H9 (cell line): ENCODE measurements at regions not wholly inside any gene's neighbourhood (a gene's known extent, or its start where the extent isn't known, plus 50 kb on each side); places are given as distances from the start of the nearest gene placed in this dataset.

ENCODE experiments used
- DNase-seq: peaks from one replicate; pipeline ENCODE4 v3.0.0-alpha.2; 2017
- H2AFZ ChIP-seq: one replicate; pipeline ENCODE4 v1.6.1; 2013; ENCODE audit warnings: mild to moderate bottlenecking, low read length, control low read depth, moderate library complexity
- H2AK5ac ChIP-seq: 2 replicates; pipeline ENCODE4 v1.6.1; 2013; ENCODE audit warnings: low read length, control low read depth, mixed read lengths; ENCODE audit not compliant: insufficient read length
- H2BK120ac ChIP-seq: one replicate; pipeline ENCODE4 v1.6.1; 2013; ENCODE audit warnings: low read depth, mild to moderate bottlenecking, low read length, control low read depth, inconsistent platforms; ENCODE audit not compliant: poor library complexity, severe bottlenecking
- H2BK12ac ChIP-seq: 2 replicates; pipeline ENCODE4 v1.6.1; 2013; ENCODE audit warnings: low read length, control low read depth, mixed read lengths, low read depth; ENCODE audit not compliant: insufficient read length
- H2BK15ac ChIP-seq: 2 replicates; pipeline ENCODE4 v1.6.1; 2013; ENCODE audit warnings: low read depth, low read length, control low read depth
- H2BK20ac ChIP-seq: one replicate; pipeline ENCODE4 v1.6.1; 2013; ENCODE audit warnings: low read depth, mild to moderate bottlenecking, low read length, control low read depth, inconsistent platforms; ENCODE audit not compliant: poor library complexity, severe bottlenecking
- H2BK5ac ChIP-seq: 2 replicates; pipeline ENCODE4 v1.6.1; 2013; ENCODE audit warnings: low read length, control low read depth, mixed read lengths; ENCODE audit not compliant: insufficient read length
- H3K14ac ChIP-seq: 2 replicates; pipeline ENCODE4 v1.6.1; 2013; ENCODE audit warnings: low read length, control low read depth; ENCODE audit not compliant: insufficient read depth
- H3K18ac ChIP-seq: 2 replicates; pipeline ENCODE4 v1.6.1; 2013; ENCODE audit warnings: low read depth, mild to moderate bottlenecking, mixed read lengths, low read length, control low read depth; ENCODE audit not compliant: insufficient read length
- H3K23ac ChIP-seq: 2 replicates; pipeline ENCODE4 v1.6.1; 2013; ENCODE audit warnings: low read length, control low read depth, mixed read lengths, low read depth; ENCODE audit not compliant: insufficient read length
- H3K23me2 ChIP-seq: 2 replicates; pipeline ENCODE4 v1.6.1; 2013; ENCODE audit warnings: low read depth, mild to moderate bottlenecking, mixed read lengths, low read length, control low read depth; ENCODE audit not compliant: insufficient read length, poor library complexity, severe bottlenecking
- H3K27ac ChIP-seq: 2 replicates; pipeline ENCODE4 v1.5.1; 2013; ENCODE audit warnings: low read length, control low read depth, mixed read lengths, low read depth; ENCODE audit not compliant: insufficient read length
- H3K27me3 ChIP-seq: 2 replicates; pipeline ENCODE4 v1.6.1; 2013; ENCODE audit warnings: low read length, control low read depth, inconsistent platforms; ENCODE audit not compliant: insufficient read depth
- H3K4ac ChIP-seq: 2 replicates; pipeline ENCODE4 v1.6.1; 2013; ENCODE audit warnings: low read depth, mild to moderate bottlenecking, control low read depth, inconsistent platforms, low read length, moderate library complexity
- H3K4me1 ChIP-seq: 2 replicates; pipeline ENCODE4 v1.6.1; 2013; ENCODE audit warnings: low read length, control low read depth, inconsistent platforms; ENCODE audit not compliant: insufficient read depth
- H3K4me2 ChIP-seq: 2 replicates; pipeline ENCODE4 v1.6.1; 2013; ENCODE audit warnings: low read length, control low read depth, mixed read lengths; ENCODE audit not compliant: insufficient read length, insufficient read depth
- H3K56ac ChIP-seq: 2 replicates; pipeline ENCODE4 v1.6.1; 2013; ENCODE audit warnings: low read depth, mild to moderate bottlenecking, mixed read lengths, low read length, control low read depth; ENCODE audit not compliant: insufficient read length
- H3K79me1 ChIP-seq: 2 replicates; pipeline ENCODE4 v1.6.1; 2013; ENCODE audit warnings: low read depth, mild to moderate bottlenecking, moderate library complexity, low read length, control low read depth, inconsistent platforms; ENCODE audit not compliant: insufficient read depth, poor library complexity, severe bottlenecking
- H3K79me2 ChIP-seq: 2 replicates; pipeline ENCODE4 v1.6.1; 2013; ENCODE audit warnings: low read length, control low read depth, inconsistent platforms; ENCODE audit not compliant: insufficient read depth
- H3K9ac ChIP-seq: 2 replicates; pipeline ENCODE4 v1.6.1; 2013; ENCODE audit warnings: low read length, control low read depth, mixed read lengths; ENCODE audit not compliant: insufficient read length; ENCODE audit errors: extremely low read depth
- H3K9me3 ChIP-seq: one replicate; pipeline ENCODE4 v1.6.1; 2013; ENCODE audit warnings: low read depth, low read length, inconsistent platforms; ENCODE audit not compliant: control insufficient read depth
- H3T11ph ChIP-seq: one replicate; pipeline ENCODE4 v1.6.1; 2013; ENCODE audit warnings: mild to moderate bottlenecking, low read length, control low read depth, inconsistent platforms
- H4K20me1 ChIP-seq: one replicate; pipeline ENCODE4 v1.6.1; 2013; ENCODE audit not compliant: control insufficient read depth, insufficient read length, insufficient read depth
- H4K5ac ChIP-seq: 2 replicates; pipeline ENCODE4 v1.6.1; 2013; ENCODE audit warnings: low read depth, mild to moderate bottlenecking, mixed read lengths, low read length, control low read depth; ENCODE audit not compliant: insufficient read length
- H4K8ac ChIP-seq: replicated peaks from 2 replicates; pipeline ENCODE4 v1.6.1; 2013; ENCODE audit warnings: low read length, control low read depth, mixed read lengths, low read depth; ENCODE audit not compliant: insufficient read length
- H4K91ac ChIP-seq: 2 replicates; pipeline ENCODE4 v1.6.1; 2013; ENCODE audit warnings: low read depth, mild to moderate bottlenecking, moderate library complexity, mixed read lengths, low read length, control low read depth; ENCODE audit not compliant: insufficient read length
- H3K27ac Mint-ChIP-seq, 3 experiments: 2 replicates in 2 of 3; 3 replicates in 1 of 3; pipeline ENCODE4 v1.8.0; 2020 to 2021; ENCODE audit warnings: mixed read lengths in 3 of 3, mild to moderate bottlenecking in 1 of 3, moderate library complexity in 1 of 3
- H3K27me3 Mint-ChIP-seq: 2 replicates; pipeline ENCODE4 v1.8.0; 2021; ENCODE audit warnings: low read depth, mild to moderate bottlenecking, moderate library complexity, mixed read lengths
- H3K36me3 Mint-ChIP-seq, 3 experiments: 2 replicates in 2 of 3; 3 replicates in 1 of 3; pipeline ENCODE4 v1.8.0; 2020 to 2021; ENCODE audit warnings: low read depth in 3 of 3, mixed read lengths in 3 of 3; ENCODE audit not compliant: insufficient read depth in 1 of 3
- H3K4me1 Mint-ChIP-seq, 2 experiments: 2 replicates each; pipeline ENCODE4 v1.8.0; 2020; ENCODE audit warnings: mixed read lengths in 2 of 2
- H3K4me3 Mint-ChIP-seq, 2 experiments: 2 replicates in 1 of 2; 3 replicates in 1 of 2; pipeline ENCODE4 v1.8.0; 2020 to 2021; ENCODE audit warnings: mild to moderate bottlenecking in 2 of 2, mixed read lengths in 2 of 2, moderate library complexity in 1 of 2
- H3K9me3 Mint-ChIP-seq, 2 experiments: 2 replicates in 1 of 2; 3 replicates in 1 of 2; pipeline ENCODE4 v1.8.0; 2020; ENCODE audit warnings: mild to moderate bottlenecking in 2 of 2, mixed read lengths in 2 of 2, moderate library complexity in 1 of 2
- CTCF ChIP-seq: fragments of 200-600 bp; sonication (generic); conservative IDR thresholded peaks from 3 replicates; pipeline ENCODE4 v1.8.0; 2021; ENCODE audit warnings: antibody characterized with exemption, mild to moderate bottlenecking
- WGBS: extraction: QIAGEN DNeasy Blood & Tissue Kit; methylation state at CpG from one replicate; pipeline ENCODE4 v1.1.7; 2013; ENCODE audit warnings: missing lambda C conversion rate, low lambda C conversion rate, mixed read lengths; ENCODE audit not compliant: insufficient read length; ENCODE audit errors: extremely low coverage; 5-methylcytosine and 5-hydroxymethylcytosine counted together

- no peaks in the 10 kb centered on the region for H3K27me3 ChIP-seq
- H3K23me2 ChIP-seq: no peaks in the 10 kb centered on the region
- no peak overlapping the region for H3K4ac ChIP-seq
- H3K79me1 ChIP-seq: no peaks in the 10 kb centered on the region
- H2AFZ ChIP-seq: no peak overlapping the region
- H3K4me2 ChIP-seq: no peak overlapping the region
- H3K79me2 ChIP-seq: no peaks in the 10 kb centered on the region
- H4K8ac ChIP-seq: no peak overlapping the region
- peaks cover 0 to 3% (median 0%) of the 10 kb centered on the region in 3 experiments; a peak in 1 of 7 replicates for H3K36me3 Mint-ChIP-seq
- H3K9ac ChIP-seq: no peak overlapping the region
- no peak overlapping the region for H3K27ac ChIP-seq
- no peaks in the 10 kb centered on the region for H4K20me1 ChIP-seq
- H2BK20ac ChIP-seq: no peak overlapping the region
- no CpG with 5 or more reads among the region's 3 CpGs for WGBS
- no peaks in the 10 kb centered on the region for H3K27me3 Mint-ChIP-seq
- no peaks in the 10 kb centered on the region for H3K4me1 ChIP-seq
- no peak overlapping the region for H3T11ph ChIP-seq
- H3K27ac Mint-ChIP-seq: no peak overlapping the region
- H2BK15ac ChIP-seq: no peak overlapping the region
- no peak overlapping the region for H4K5ac ChIP-seq
- H3K4me3 Mint-ChIP-seq: no peak overlapping the region
- H3K56ac ChIP-seq: no peak overlapping the region
- DNase-seq: no peak
- no peak overlapping the region for H2AK5ac ChIP-seq
- no peak for TF ChIP-seq CTCF
- H2BK120ac ChIP-seq: no peak overlapping the region
- H2BK5ac ChIP-seq: no peak overlapping the region
- peaks cover 14 to 21% of the 10 kb centered on the region in 2 experiments for H3K4me1 Mint-ChIP-seq
- H3K9me3 Mint-ChIP-seq: no peaks in the 10 kb centered on the region
- no peak overlapping the region for H3K14ac ChIP-seq
- H2BK12ac ChIP-seq: no peak overlapping the region
- H3K9me3 ChIP-seq: no peaks in the 10 kb centered on the region
- H3K23ac ChIP-seq: no peak overlapping the region
- H4K91ac ChIP-seq: no peak overlapping the region
- H3K18ac ChIP-seq: no peak overlapping the region
Measured at GRCh38 chr5:73999297-73999696, 373.3 kb downstream of the ARHGEF28 start.
